ENCODE measurements at regions not wholly inside any gene's neighbourhood (a gene's known extent, or its start where the extent isn't known, plus 50 kb on each side); places are given as distances from the start of the nearest gene placed in this dataset.

DNA sequence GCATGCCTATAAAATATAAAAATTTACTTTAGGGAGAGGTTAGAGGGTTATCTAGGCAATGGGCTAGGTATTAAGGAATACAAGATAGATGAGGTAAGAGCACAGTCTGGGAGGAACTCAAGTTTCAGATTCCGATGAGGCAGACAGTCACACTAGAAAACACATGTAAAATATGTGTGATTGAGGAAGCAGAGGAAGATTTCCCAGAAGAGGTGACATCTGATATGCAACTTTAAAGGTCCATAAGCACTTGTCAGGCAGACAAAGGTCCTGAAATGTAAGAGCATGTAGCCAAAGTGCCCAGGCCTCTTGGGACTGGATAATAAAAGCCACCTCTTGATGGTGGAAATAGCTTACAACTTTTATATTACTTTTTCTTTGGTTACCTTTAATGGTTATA, 81.1 kb upstream of the AADAT start:
- no peak for TF ChIP-seq POLR2A (IDR thresholded peaks at IDR 0.05; ENCODE audit: low read depth, low read length)
- no peak for TF ChIP-seq TAF1 (IDR thresholded peaks at IDR 0.05; ENCODE audit: borderline replicate concordance, low read depth, low read length)
- no peak for TF ChIP-seq POLR2AphosphoS5 (IDR thresholded peaks at IDR 0.05; ENCODE audit: low read depth, low read length)
